Fibroblast of lung (primary cell): ENCODE measurements at regions not wholly inside any gene's neighbourhood (a gene's known extent, or its start where the extent isn't known, plus 50 kb on each side); places are given as distances from the start of the nearest gene placed in this dataset.
"Not testable (repeated sequence)": the region's sequence is repeated elsewhere in the genome, so short reads cannot be mapped to it uniquely, and the experiment has no call there.

Source experiments
- DNase-seq, 2 donors: peaks; one replicate each; pipeline versions ENCODE4 v3.0.0 to v3.0.0-alpha.2; 2010; ENCODE audit warnings: low read depth in 2 of 2
- H2AFZ ChIP-seq: 2 replicates; pipeline ENCODE4 v1.5.1; 2012; ENCODE audit warnings: low read length, control low read depth, inconsistent platforms
- H3K27ac ChIP-seq: 2 replicates; pipeline ENCODE4 v1.5.1; 2011; ENCODE audit warnings: low read length, control low read depth; ENCODE audit not compliant: insufficient read depth
- H3K27me3 ChIP-seq: 2 replicates; pipeline ENCODE4 v1.5.1; 2011; ENCODE audit warnings: mild to moderate bottlenecking, low read length; ENCODE audit not compliant: control insufficient read depth, insufficient read depth
- H3K36me3 ChIP-seq: 2 replicates; pipeline ENCODE4 v1.5.1; 2011; ENCODE audit warnings: low read length; ENCODE audit not compliant: control insufficient read depth, insufficient read depth
- H3K4me1 ChIP-seq: 2 replicates; pipeline ENCODE4 v1.5.1; 2011; ENCODE audit warnings: low read length; ENCODE audit not compliant: control insufficient read depth, insufficient read depth; ENCODE audit errors: extremely low read depth
- H3K4me2 ChIP-seq: 2 replicates; pipeline ENCODE4 v1.5.1; 2011; ENCODE audit warnings: low read length, control low read depth; ENCODE audit not compliant: insufficient read depth; ENCODE audit errors: extremely low read depth
- H3K4me3 ChIP-seq, 4 experiments: fragments of 200-600 bp in 1 of 4; sonication (generic) in 1 of 4; replicated peaks in 1 of 4; 2 replicates each; pipeline ENCODE4 v1.5.1; 2011 to 2016; ENCODE audit warnings: low read length in 4 of 4, low read depth in 3 of 4, mild to moderate bottlenecking in 3 of 4, control low read depth in 2 of 4, inconsistent platforms in 1 of 4, mixed read lengths in 1 of 4; ENCODE audit not compliant: insufficient read depth in 1 of 4; ENCODE audit errors: control extremely low read depth in 1 of 4
- H3K79me2 ChIP-seq: 2 replicates; pipeline ENCODE4 v1.5.1; 2012; ENCODE audit warnings: mild to moderate bottlenecking, low read length, inconsistent platforms; ENCODE audit not compliant: control insufficient read depth, insufficient read depth
- H3K9ac ChIP-seq: 2 replicates; pipeline ENCODE4 v1.5.1; 2011; ENCODE audit warnings: mild to moderate bottlenecking, low read length, control low read depth; ENCODE audit not compliant: insufficient read depth
- H3K9me3 ChIP-seq: 2 replicates; pipeline ENCODE4 v1.5.1; 2012; ENCODE audit warnings: low read depth, low read length; ENCODE audit not compliant: control insufficient read depth, insufficient read depth
- H4K20me1 ChIP-seq: 2 replicates; pipeline ENCODE4 v1.5.1; 2011; ENCODE audit warnings: low read length; ENCODE audit not compliant: control insufficient read depth, insufficient read depth; ENCODE audit errors: extremely low read depth
- CTCF ChIP-seq, 2 donors: IDR thresholded peaks in 1 of 2; conservative IDR thresholded peaks in 1 of 2; 1 replicate in 1 of 2; 2 replicates in 1 of 2; pipeline ENCODE4 v1.5.1; 2011 to 2012; ENCODE audit warnings: low read length in 2 of 2, control low read depth in 1 of 2, inconsistent platforms in 1 of 2, low read depth in 1 of 2, mild to moderate bottlenecking in 1 of 2
- EZH2 ChIP-seq: IDR thresholded peaks from 2 replicates; pipeline ENCODE4 v1.5.1; 2012; ENCODE audit warnings: low read length, control low read depth, mild to moderate bottlenecking; ENCODE audit errors: missing control alignments

GRCh38 chrX:107389726-107390125 lies 59.7 kb upstream of the FRMPD3 start:
- Histone ChIP-seq H3K9ac (no peak overlapping the region), H3K27ac (no peak overlapping the region), H4K20me1 (no peaks in the 10 kb centered on the region), H3K36me3 (no peaks in the 10 kb centered on the region), H3K4me3 (no peak overlapping the region), H3K79me2 (no peaks in the 10 kb centered on the region), H3K9me3 (no peaks in the 10 kb centered on the region), H2AFZ (no peak overlapping the region), H3K4me2 (no peak overlapping the region), H3K27me3 (no peaks in the 10 kb centered on the region), H3K4me1 (no peaks in the 10 kb centered on the region)
- TF ChIP-seq EZH2 (no peak), CTCF (conservative IDR thresholded peaks at IDR 0.05 in 1 of 2, IDR thresholded peaks at IDR 0.05 in 1 of 2; ENCODE audit: low read depth in 1 of 2, low read length in 2 of 2) (no peak)
- DNase-seq, result no peak

- H3K4me1 ChIP-seq, DNase-seq, H3K79me2 ChIP-seq, H3K9ac ChIP-seq, H4K20me1 ChIP-seq, H3K9me3 ChIP-seq, H3K27ac ChIP-seq, H2AFZ ChIP-seq, H3K27me3 ChIP-seq, H3K4me2 ChIP-seq, H3K4me3 ChIP-seq, H3K36me3 ChIP-seq: not testable (repeated sequence)
Observed at GRCh38 chrX:107393656-107394055, 55.8 kb upstream of the FRMPD3 start.

- H3K4me1 ChIP-seq, result no peaks in the 10 kb centered on the region
- TF ChIP-seq EZH2 (no peak), CTCF (conservative IDR thresholded peaks at IDR 0.05 in 1 of 2, IDR thresholded peaks at IDR 0.05 in 1 of 2; ENCODE audit: low read depth in 1 of 2, low read length in 2 of 2) (no peak)
Observed at GRCh38 chrX:107396235-107396634, 53.2 kb upstream of the FRMPD3 start.

More at GRCh38 chrX:107396235-107396634, 53.2 kb upstream of the FRMPD3 start:
- H3K79me2 ChIP-seq, result no peaks in the 10 kb centered on the region
- H3K9me3 ChIP-seq, result no peaks in the 10 kb centered on the region
- no peak overlapping the region for H3K4me2 ChIP-seq
- H3K9ac ChIP-seq, result no peak overlapping the region
- H3K4me3 ChIP-seq, result no peak overlapping the region
- DNase-seq, result no peak
- no peaks in the 10 kb centered on the region for H3K27me3 ChIP-seq
- no peaks in the 10 kb centered on the region for H4K20me1 ChIP-seq
- no peak overlapping the region for H2AFZ ChIP-seq
- H3K36me3 ChIP-seq, result no peaks in the 10 kb centered on the region
- no peak overlapping the region for H3K27ac ChIP-seq
